Endothelial cell (in vitro differentiated cells): ENCODE measurements at regions not wholly inside any gene's neighbourhood (a gene's known extent, or its start where the extent isn't known, plus 50 kb on each side); places are given as distances from the start of the nearest gene placed in this dataset.

Experiments
- DNase-seq: peaks from one replicate; pipeline ENCODE4 v3.0.0; 2021; ENCODE audit warnings: low spot score
- H3K27ac Mint-ChIP-seq: one replicate; pipeline ENCODE4 v1.8.0; 2021; ENCODE audit warnings: mixed read lengths, inconsistent platforms; ENCODE audit not compliant: unreplicated experiment
- H3K27me3 Mint-ChIP-seq: one replicate; pipeline ENCODE4 v1.8.0; 2021; ENCODE audit warnings: mild to moderate bottlenecking, moderate library complexity, mixed read lengths, inconsistent platforms; ENCODE audit not compliant: unreplicated experiment
- H3K36me3 Mint-ChIP-seq: one replicate; pipeline ENCODE4 v1.8.0; 2021; ENCODE audit warnings: mild to moderate bottlenecking, low read depth, mixed read lengths, inconsistent platforms; ENCODE audit not compliant: unreplicated experiment
- H3K4me1 Mint-ChIP-seq: one replicate; pipeline ENCODE4 v1.8.0; 2021; ENCODE audit warnings: mild to moderate bottlenecking, mixed read lengths, inconsistent platforms; ENCODE audit not compliant: unreplicated experiment
- H3K4me3 Mint-ChIP-seq: one replicate; pipeline ENCODE4 v1.8.0; 2021; ENCODE audit warnings: mild to moderate bottlenecking, mixed read lengths, inconsistent platforms; ENCODE audit not compliant: unreplicated experiment
- H3K9me3 Mint-ChIP-seq: one replicate; pipeline ENCODE4 v1.8.0; 2021; ENCODE audit warnings: mixed read lengths, inconsistent platforms; ENCODE audit not compliant: unreplicated experiment
- TF ChIP-seq, protein P1 (sequence below): fragments of 200-600 bp; sonication (generic); IDR thresholded peaks from one replicate; pipeline ENCODE4 v1.5.0; 2021; ENCODE audit warnings: antibody characterized with exemption; ENCODE audit not compliant: unreplicated experiment

DNA sequence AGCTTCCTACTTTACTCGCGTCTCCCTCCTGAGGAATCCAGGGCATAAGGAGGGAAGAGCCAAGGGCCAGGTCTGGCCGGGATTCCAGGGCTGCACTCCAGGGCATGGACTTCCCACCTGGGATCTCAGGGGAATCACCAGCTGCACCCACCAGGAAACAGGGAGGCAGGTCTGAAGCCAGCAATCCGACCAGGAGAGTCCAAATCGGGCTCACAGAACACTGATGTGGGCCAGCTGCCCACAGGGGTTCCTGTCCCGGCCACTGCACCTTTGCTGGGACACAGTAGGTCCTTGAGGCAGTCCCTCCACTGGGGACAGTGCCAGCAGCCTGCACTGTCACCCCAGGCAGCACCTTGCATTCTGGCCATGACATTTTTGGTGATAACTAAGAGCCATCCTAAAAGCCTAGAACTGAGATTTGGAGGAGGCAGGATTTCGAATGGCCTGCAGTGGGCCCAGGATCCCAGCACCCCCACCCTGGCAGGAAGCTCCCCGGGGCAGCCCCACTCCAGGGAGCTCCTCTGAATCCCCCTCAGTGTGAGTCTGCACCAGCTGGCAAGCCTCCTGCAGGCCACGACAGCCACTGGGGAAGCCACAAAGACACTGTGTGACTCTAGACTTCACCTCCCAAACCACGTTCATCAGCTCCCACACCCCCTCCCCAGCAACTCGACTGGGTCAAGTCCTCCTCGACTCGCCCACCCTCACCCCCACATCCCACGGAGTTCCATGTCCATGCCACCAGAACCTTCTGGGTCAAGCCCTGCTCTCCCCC is 71.5 kb upstream of the PPP2R2D start:
- Mint-ChIP-seq H3K9me3 (no peaks in the 10 kb centered on the region), H3K4me3 (no peak overlapping the region), H3K4me1 (peaks cover 2% of the 10 kb centered on the region), H3K36me3 (no peaks in the 10 kb centered on the region), H3K27ac (no peak overlapping the region), H3K27me3 (peaks cover 3% of the 10 kb centered on the region)
- TF ChIP-seq, protein P1, sequence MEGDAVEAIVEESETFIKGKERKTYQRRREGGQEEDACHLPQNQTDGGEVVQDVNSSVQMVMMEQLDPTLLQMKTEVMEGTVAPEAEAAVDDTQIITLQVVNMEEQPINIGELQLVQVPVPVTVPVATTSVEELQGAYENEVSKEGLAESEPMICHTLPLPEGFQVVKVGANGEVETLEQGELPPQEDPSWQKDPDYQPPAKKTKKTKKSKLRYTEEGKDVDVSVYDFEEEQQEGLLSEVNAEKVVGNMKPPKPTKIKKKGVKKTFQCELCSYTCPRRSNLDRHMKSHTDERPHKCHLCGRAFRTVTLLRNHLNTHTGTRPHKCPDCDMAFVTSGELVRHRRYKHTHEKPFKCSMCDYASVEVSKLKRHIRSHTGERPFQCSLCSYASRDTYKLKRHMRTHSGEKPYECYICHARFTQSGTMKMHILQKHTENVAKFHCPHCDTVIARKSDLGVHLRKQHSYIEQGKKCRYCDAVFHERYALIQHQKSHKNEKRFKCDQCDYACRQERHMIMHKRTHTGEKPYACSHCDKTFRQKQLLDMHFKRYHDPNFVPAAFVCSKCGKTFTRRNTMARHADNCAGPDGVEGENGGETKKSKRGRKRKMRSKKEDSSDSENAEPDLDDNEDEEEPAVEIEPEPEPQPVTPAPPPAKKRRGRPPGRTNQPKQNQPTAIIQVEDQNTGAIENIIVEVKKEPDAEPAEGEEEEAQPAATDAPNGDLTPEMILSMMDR, result no peak
- DNase-seq, result no peak

- DNase-seq, result no peak
- Mint-ChIP-seq H3K36me3 (no peaks in the 10 kb centered on the region), H3K4me3 (no peak overlapping the region), H3K27ac (no peak overlapping the region), H3K27me3 (no peaks in the 10 kb centered on the region), H3K9me3 (no peaks in the 10 kb centered on the region), H3K4me1 (no peaks in the 10 kb centered on the region)
- TF ChIP-seq, protein P1, result no peak
Measured at GRCh38 chr10:131830446-131831130, 70.2 kb upstream of the PPP2R2D start.

GRCh38 chr10:131831561-131831960 is 69.2 kb upstream of the PPP2R2D start:
- H3K9me3 Mint-ChIP-seq, result no peaks in the 10 kb centered on the region

GRCh38 chr10:131832056-131832685 is 68.6 kb upstream of the PPP2R2D start:
- no peaks in the 10 kb centered on the region for H3K36me3 Mint-ChIP-seq
- no peaks in the 10 kb centered on the region for H3K4me1 Mint-ChIP-seq
- no peaks in the 10 kb centered on the region for H3K9me3 Mint-ChIP-seq
- H3K27me3 Mint-ChIP-seq, result no peaks in the 10 kb centered on the region
- TF ChIP-seq, protein P1, result no peak
- no peak for DNase-seq
- no peak overlapping the region for H3K4me3 Mint-ChIP-seq
- H3K27ac Mint-ChIP-seq, result no peak overlapping the region

More at GRCh38 chr10:131831561-131831960, 69.2 kb upstream of the PPP2R2D start:
- TF ChIP-seq, protein P1, result no peak
- no peak for DNase-seq
- H3K4me3 Mint-ChIP-seq, result no peak overlapping the region
- H3K4me1 Mint-ChIP-seq, result no peaks in the 10 kb centered on the region
- no peaks in the 10 kb centered on the region for H3K36me3 Mint-ChIP-seq
- no peaks in the 10 kb centered on the region for H3K27me3 Mint-ChIP-seq
- H3K27ac Mint-ChIP-seq, result no peak overlapping the region
